A673 (cell line): ENCODE measurements at regions not wholly inside any gene's neighbourhood (a gene's known extent, or its start where the extent isn't known, plus 50 kb on each side); places are given as distances from the start of the nearest gene placed in this dataset.

Experiments used
- BruUV-seq: library from RNA; stranded (reverse); fragments of 400-500 nt; replicated peaks from 2 replicates; lab custom pipeline; 2021; lab: Mats Ljungman, UMichigan
- CTCF ChIA-PET: fragments of 300-600 bp; sonication (Branson Sonifier 250); formaldehyde crosslinking; loops from one replicate; lab custom pipeline; 2022; ENCODE audit warnings: antibody characterized with exemption; lab: Charles Lee
- POLR2A ChIA-PET: fragments of 300-600 bp; sonication (Branson Sonifier 250); formaldehyde crosslinking; loops from one replicate; lab custom pipeline; 2022; ENCODE audit warnings: antibody characterized with exemption; ENCODE audit not compliant: low non-redundant PET; lab: Charles Lee
- DNase-seq: peaks from one replicate; pipeline ENCODE4 v3.0.0-alpha.2; 2015; ENCODE audit warnings: low spot score
- H3K27ac ChIP-seq: fragments of 200-600 bp; sonication (generic); 2 replicates; pipeline ENCODE4 v1.5.1; 2016; ENCODE audit warnings: mixed run types, low read depth, mild to moderate bottlenecking, mixed read lengths, antibody characterized with exemption, low read length; ENCODE audit not compliant: poor library complexity, severe bottlenecking
- H3K27me3 ChIP-seq: fragments of 200-600 bp; sonication (generic); replicated peaks from 2 replicates; pipeline ENCODE4 v1.6.1; 2017; ENCODE audit warnings: mixed run types, low read depth, mild to moderate bottlenecking, mixed read lengths, antibody characterized with exemption, low read length; ENCODE audit not compliant: insufficient read depth, poor library complexity
- H3K36me3 ChIP-seq: fragments of 200-600 bp; sonication (generic); 2 replicates; pipeline ENCODE4 v1.6.1; 2016; ENCODE audit warnings: mixed run types, mild to moderate bottlenecking, mixed read lengths, antibody characterized with exemption, low read length; ENCODE audit not compliant: insufficient read depth, poor library complexity, severe bottlenecking
- H3K4me1 ChIP-seq: fragments of 200-600 bp; sonication (generic); 2 replicates; pipeline ENCODE4 v1.6.1; 2017; ENCODE audit warnings: mixed run types, mild to moderate bottlenecking, mixed read lengths, antibody characterized with exemption, low read length; ENCODE audit not compliant: insufficient read depth, poor library complexity, severe bottlenecking
- H3K4me3 ChIP-seq: fragments of 200-600 bp; sonication (generic); 2 replicates; pipeline ENCODE4 v1.5.1; 2016; ENCODE audit warnings: low read depth, mixed run types, mild to moderate bottlenecking, mixed read lengths, low read length; ENCODE audit not compliant: poor library complexity, severe bottlenecking
- H3K9me3 ChIP-seq: fragments of 200-600 bp; sonication (generic); 2 replicates; pipeline ENCODE4 v1.6.1; 2016; ENCODE audit warnings: mixed run types, low read depth, mild to moderate bottlenecking, mixed read lengths, antibody characterized with exemption, low read length; ENCODE audit not compliant: poor library complexity, severe bottlenecking
- EZH2 ChIP-seq: fragments of 200-600 bp; sonication (generic); IDR thresholded peaks from 2 replicates; pipeline ENCODE4 v1.6.1; 2017; ENCODE audit warnings: borderline replicate concordance, low read depth, mild to moderate bottlenecking, mixed read lengths, antibody characterized with exemption, low read length; ENCODE audit not compliant: poor library complexity, severe bottlenecking
- intact Hi-C: fragments of 100-400 bp; cut with micrococcal nuclease; formaldehyde crosslinking; loops from one replicate; pipeline ENCODE4 v1.10.0; 2022; ENCODE audit not compliant: unreplicated experiment
- TF ChIP-seq, protein P1 (sequence below): fragments of 300-800, 200-600 bp; sonication (generic); conservative IDR thresholded peaks from 2 replicates; pipeline ENCODE4 v1.5.1; 2017; ENCODE audit warnings: low read depth, mild to moderate bottlenecking, antibody characterized with exemption, low read length, moderate library complexity, mixed read lengths

DNA sequence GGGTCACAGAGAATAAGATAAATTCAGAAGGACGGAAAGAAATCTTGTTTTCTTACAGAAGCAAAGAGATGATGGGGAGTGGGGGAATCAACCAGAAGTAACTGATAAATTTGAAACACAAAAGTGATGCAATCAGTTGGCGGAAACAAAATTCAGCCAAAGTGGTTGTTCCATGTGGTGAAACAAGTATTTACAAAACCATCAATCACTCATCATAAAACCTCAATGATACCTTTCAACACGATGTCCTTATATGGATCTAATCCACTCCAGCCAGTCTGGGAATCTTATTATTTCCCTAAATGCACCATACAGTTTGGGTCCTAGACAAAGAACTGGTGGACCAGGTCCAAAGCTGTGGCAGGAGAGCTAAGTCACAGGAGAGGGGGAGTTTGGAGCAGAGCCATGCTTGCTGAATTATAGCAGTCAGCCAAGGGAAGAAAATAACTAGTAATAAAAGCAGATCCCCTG is 303.8 kb upstream of the LRRC7 start:
- intact Hi-C loops: loop anchor here (5.0 kb wide), 1 partner anchor 443 kb away; no protein-coding TSS in a partner anchor
- Histone ChIP-seq H3K27ac (peak overlapping the region; percentile 57), H3K4me3 (no peak overlapping the region), H3K4me1 (peaks cover 22% of the 10 kb centered on the region), H3K36me3 (no peaks in the 10 kb centered on the region), H3K27me3 (peaks cover 22% of the 10 kb centered on the region), H3K9me3 (no peaks in the 10 kb centered on the region)
- CTCF ChIA-PET: no interaction called here
- POLR2A ChIA-PET: no interaction called here
- BruUV-seq: no TSS peak
- no peak for TF ChIP-seq EZH2
- peak; percentile 95 for DNase-seq

GRCh38 chr1:69269491-69269890 is 298.2 kb upstream of the LRRC7 start:
- Histone ChIP-seq H3K27ac (no peak overlapping the region), H3K9me3 (no peaks in the 10 kb centered on the region), H3K4me3 (no peak overlapping the region), H3K27me3 (no peaks in the 10 kb centered on the region), H3K4me1 (peaks cover 10% of the 10 kb centered on the region), H3K36me3 (no peaks in the 10 kb centered on the region)
- POLR2A ChIA-PET: interaction anchor here (0.6 kb wide), 1 partner anchor 1879 kb away, joined by 3 read pairs; no protein-coding TSS in a partner anchor
- intact Hi-C loops: no loop called here
- no peak for TF ChIP-seq EZH2
- TF ChIP-seq, protein P1, sequence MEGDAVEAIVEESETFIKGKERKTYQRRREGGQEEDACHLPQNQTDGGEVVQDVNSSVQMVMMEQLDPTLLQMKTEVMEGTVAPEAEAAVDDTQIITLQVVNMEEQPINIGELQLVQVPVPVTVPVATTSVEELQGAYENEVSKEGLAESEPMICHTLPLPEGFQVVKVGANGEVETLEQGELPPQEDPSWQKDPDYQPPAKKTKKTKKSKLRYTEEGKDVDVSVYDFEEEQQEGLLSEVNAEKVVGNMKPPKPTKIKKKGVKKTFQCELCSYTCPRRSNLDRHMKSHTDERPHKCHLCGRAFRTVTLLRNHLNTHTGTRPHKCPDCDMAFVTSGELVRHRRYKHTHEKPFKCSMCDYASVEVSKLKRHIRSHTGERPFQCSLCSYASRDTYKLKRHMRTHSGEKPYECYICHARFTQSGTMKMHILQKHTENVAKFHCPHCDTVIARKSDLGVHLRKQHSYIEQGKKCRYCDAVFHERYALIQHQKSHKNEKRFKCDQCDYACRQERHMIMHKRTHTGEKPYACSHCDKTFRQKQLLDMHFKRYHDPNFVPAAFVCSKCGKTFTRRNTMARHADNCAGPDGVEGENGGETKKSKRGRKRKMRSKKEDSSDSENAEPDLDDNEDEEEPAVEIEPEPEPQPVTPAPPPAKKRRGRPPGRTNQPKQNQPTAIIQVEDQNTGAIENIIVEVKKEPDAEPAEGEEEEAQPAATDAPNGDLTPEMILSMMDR: no peak
- CTCF ChIA-PET: no interaction called here
- DNase-seq: no peak
- BruUV-seq: no TSS peak

- no peak for TF ChIP-seq EZH2
- TF ChIP-seq, protein P1: no peak
- H3K36me3 ChIP-seq: no peaks in the 10 kb centered on the region
- intact Hi-C loops: no loop called here
- no TSS peak for BruUV-seq
- no peak overlapping the region for H3K27ac ChIP-seq
- no peaks in the 10 kb centered on the region for H3K9me3 ChIP-seq
- CTCF ChIA-PET: no interaction called here
- H3K27me3 ChIP-seq: peaks cover under 1% of the 10 kb centered on the region
- H3K4me1 ChIP-seq: no peaks in the 10 kb centered on the region
- DNase-seq: no peak
- POLR2A ChIA-PET: no interaction called here
- H3K4me3 ChIP-seq: no peak overlapping the region
Measured at GRCh38 chr1:69271587-69272125, 296.1 kb upstream of the LRRC7 start.

- intact Hi-C loops: no loop called here
- no peaks in the 10 kb centered on the region for H3K9me3 ChIP-seq
- BruUV-seq: no TSS peak
- H3K4me1 ChIP-seq: no peaks in the 10 kb centered on the region
- H3K4me3 ChIP-seq: no peak overlapping the region
- H3K27me3 ChIP-seq: peaks cover 2% of the 10 kb centered on the region
- H3K36me3 ChIP-seq: no peaks in the 10 kb centered on the region
- TF ChIP-seq, protein P1: no peak
- TF ChIP-seq EZH2: no peak
- DNase-seq: no peak
- POLR2A ChIA-PET: no interaction called here
- H3K27ac ChIP-seq: no peak overlapping the region
- CTCF ChIA-PET: no interaction called here
Measured at GRCh38 chr1:69272684-69273083, 295.0 kb upstream of the LRRC7 start.
